RWPE1 (cell line): ENCODE measurements at regions not wholly inside any gene's neighbourhood (a gene's known extent, or its start where the extent isn't known, plus 50 kb on each side); places are given as distances from the start of the nearest gene placed in this dataset.

Source experiments
- CTCF ChIA-PET: fragments of 350-600 bp; sonication (Branson Sonifier 250); formaldehyde crosslinking; extraction: SDS; loops from one replicate; lab custom pipeline; 2021; lab: Yijun Ruan, JAX
- POLR2A ChIA-PET: fragments of 400-600 bp; formaldehyde crosslinking; extraction: SDS; loops from one replicate; lab custom pipeline; 2020; ENCODE audit warnings: antibody characterized with exemption; ENCODE audit not compliant: low non-redundant PET; lab: Yijun Ruan, JAX
- DNase-seq: peaks from one replicate; pipeline ENCODE4 v3.0.0; 2012; ENCODE audit warnings: low spot score
- H3K27ac ChIP-seq: fragments of 450-650 bp; 2 replicates; pipeline ENCODE4 v1.5.1; 2017
- TF ChIP-seq, protein P1 (sequence below): fragments of 450-650 bp; conservative IDR thresholded peaks from 2 replicates; pipeline ENCODE4 v1.5.1; 2017; ENCODE audit warnings: low read depth, mild to moderate bottlenecking

DNA sequence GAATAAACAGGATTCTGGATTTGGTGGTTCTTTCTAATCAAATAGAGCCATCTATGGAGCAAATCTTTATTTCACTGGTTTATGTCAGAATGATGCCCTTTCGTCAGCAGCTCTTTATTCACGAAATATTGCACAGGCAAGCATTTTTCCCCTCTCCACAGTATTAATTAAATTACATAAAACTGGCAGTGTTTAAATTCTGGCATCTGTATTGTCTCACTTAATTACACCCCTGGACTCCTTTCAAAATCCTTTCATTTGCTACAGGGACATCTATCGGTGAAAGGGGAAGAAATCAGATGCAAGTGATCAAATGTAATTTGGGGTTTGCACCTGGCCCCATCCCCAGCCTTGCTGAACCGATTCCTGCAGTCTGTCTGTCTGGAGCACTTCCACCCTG lies 801.9 kb downstream of the QKI start:
- no peak overlapping the region for H3K27ac ChIP-seq
- POLR2A ChIA-PET, result no interaction called here
- CTCF ChIA-PET, result interaction anchor here (0.9 kb wide), 1 partner anchor 9 kb away, joined by 3 read pairs; no protein-coding TSS in a partner anchor
- TF ChIP-seq, protein P1, sequence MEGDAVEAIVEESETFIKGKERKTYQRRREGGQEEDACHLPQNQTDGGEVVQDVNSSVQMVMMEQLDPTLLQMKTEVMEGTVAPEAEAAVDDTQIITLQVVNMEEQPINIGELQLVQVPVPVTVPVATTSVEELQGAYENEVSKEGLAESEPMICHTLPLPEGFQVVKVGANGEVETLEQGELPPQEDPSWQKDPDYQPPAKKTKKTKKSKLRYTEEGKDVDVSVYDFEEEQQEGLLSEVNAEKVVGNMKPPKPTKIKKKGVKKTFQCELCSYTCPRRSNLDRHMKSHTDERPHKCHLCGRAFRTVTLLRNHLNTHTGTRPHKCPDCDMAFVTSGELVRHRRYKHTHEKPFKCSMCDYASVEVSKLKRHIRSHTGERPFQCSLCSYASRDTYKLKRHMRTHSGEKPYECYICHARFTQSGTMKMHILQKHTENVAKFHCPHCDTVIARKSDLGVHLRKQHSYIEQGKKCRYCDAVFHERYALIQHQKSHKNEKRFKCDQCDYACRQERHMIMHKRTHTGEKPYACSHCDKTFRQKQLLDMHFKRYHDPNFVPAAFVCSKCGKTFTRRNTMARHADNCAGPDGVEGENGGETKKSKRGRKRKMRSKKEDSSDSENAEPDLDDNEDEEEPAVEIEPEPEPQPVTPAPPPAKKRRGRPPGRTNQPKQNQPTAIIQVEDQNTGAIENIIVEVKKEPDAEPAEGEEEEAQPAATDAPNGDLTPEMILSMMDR, result no peak
- DNase-seq, result no peak

DNA sequence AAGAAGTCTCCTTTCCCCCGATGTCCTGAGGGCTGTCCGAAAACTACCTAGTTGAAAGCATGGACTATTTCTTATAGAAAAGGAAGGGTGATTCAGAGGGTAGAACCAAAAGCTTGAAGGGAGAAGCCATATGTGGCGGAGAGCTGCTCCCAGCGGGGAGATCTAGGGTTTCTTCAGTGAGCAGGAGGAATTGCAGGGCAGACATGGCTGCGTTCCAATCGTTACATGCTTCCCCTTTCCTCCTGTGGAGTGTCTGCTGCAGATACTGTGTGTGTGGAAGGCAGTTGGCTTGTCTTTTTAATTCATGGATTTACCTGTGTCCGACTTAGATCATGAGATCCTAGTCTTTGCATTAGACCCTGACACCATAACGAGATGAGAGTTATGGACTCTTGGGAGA lies 799.5 kb downstream of the QKI start:
- POLR2A ChIA-PET, result no interaction called here
- CTCF ChIA-PET, result no interaction called here
- TF ChIP-seq, protein P1, result no peak

GRCh38 chr6:164211254-164211653 lies 796.7 kb downstream of the QKI start:
- DNase-seq, result no peak
- TF ChIP-seq, protein P1, result no peak
- H3K27ac ChIP-seq, result no peak overlapping the region
- POLR2A ChIA-PET, result no interaction called here
- CTCF ChIA-PET, result no interaction called here

More for the DNA sequence above, 799.5 kb downstream of the QKI start:
- no peak overlapping the region for H3K27ac ChIP-seq
- DNase-seq, result no peak

- TF ChIP-seq, protein P1, result no peak
- CTCF ChIA-PET, result no interaction called here
- DNase-seq, result no peak
- POLR2A ChIA-PET, result no interaction called here
- H3K27ac ChIP-seq, result no peak overlapping the region
Observed at GRCh38 chr6:164210783-164211182, 796.3 kb downstream of the QKI start.

DNA sequence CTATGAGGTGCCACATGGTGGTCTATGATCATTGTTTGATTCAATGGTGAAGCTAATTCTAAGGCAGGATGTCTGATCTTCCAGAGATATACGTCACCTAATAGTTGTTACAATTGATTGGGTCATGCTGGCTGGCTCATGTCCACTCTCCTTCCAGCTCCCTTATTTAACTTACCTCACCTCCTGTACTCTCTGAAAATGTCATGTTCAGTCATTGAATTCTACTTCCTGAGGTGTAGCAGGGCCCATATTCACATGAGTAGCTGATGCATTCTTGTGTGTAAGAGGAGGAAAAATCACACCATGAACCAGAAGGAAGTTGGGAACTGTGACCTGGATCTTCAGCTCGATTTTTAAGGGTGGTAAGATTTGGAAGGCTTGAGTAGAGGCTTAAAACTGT lies 795.8 kb downstream of the QKI start:
- TF ChIP-seq, protein P1, result no peak
- DNase-seq, result no peak
- no peak overlapping the region for H3K27ac ChIP-seq
- CTCF ChIA-PET, result no interaction called here
- POLR2A ChIA-PET, result no interaction called here

- TF ChIP-seq, protein P1, result no peak
- ChIA-PET CTCF (no interaction called here), POLR2A (no interaction called here)
- no peak overlapping the region for H3K27ac ChIP-seq
- DNase-seq, result no peak
Observed at GRCh38 chr6:164208371-164208770, 793.9 kb downstream of the QKI start.
